Activated naive CD4-positive, alpha-beta T cell treated with anti-CD3 and anti-CD28 coated beads, Interleukin-2, amount 50 U/mL, for 24 hours (primary cell): ENCODE measurements at regions not wholly inside any gene's neighbourhood (a gene's known extent, or its start where the extent isn't known, plus 50 kb on each side); places are given as distances from the start of the nearest gene placed in this dataset.

Experiments used
- H3K27ac Mint-ChIP-seq: one replicate; pipeline ENCODE4 v1.8.0; 2021; ENCODE audit warnings: mild to moderate bottlenecking, mixed read lengths
- H3K27me3 Mint-ChIP-seq: one replicate; pipeline ENCODE4 v1.8.0; 2021; ENCODE audit warnings: mixed read lengths
- H3K36me3 Mint-ChIP-seq: one replicate; pipeline ENCODE4 v1.8.0; 2021; ENCODE audit warnings: mixed read lengths
- H3K4me1 Mint-ChIP-seq: one replicate; pipeline ENCODE4 v1.8.0; 2021; ENCODE audit warnings: mixed read lengths
- H3K4me3 Mint-ChIP-seq: one replicate; pipeline ENCODE4 v1.8.0; 2021; ENCODE audit warnings: mild to moderate bottlenecking, mixed read lengths
- H3K9me3 Mint-ChIP-seq: one replicate; pipeline ENCODE4 v1.8.0; 2021; ENCODE audit warnings: mixed read lengths

DNA sequence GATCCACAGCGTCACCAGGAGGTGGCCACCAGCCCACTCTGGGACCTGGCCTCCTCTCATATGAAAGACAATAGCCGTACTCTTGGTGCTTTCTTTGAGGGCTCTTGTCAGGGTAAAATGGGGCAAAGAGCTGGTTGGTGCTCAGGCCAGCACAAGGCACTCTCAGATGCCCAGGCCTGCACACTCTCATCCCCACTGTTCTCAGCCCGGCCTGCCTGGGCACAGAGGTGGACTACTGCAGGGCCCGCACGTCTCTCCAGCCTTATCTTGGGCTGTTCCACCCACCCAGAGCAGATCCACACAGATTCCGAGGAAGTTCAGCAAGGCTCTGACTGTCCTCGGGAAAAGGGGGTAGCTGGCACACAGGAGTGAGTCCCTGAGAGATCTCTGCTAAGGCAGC is 122.8 kb upstream of the PRR20G start:
- H3K27ac Mint-ChIP-seq: no peak overlapping the region
- no peak overlapping the region for H3K4me3 Mint-ChIP-seq
- no peaks in the 10 kb centered on the region for H3K9me3 Mint-ChIP-seq
- peaks cover 16% of the 10 kb centered on the region for H3K27me3 Mint-ChIP-seq
- no peaks in the 10 kb centered on the region for H3K4me1 Mint-ChIP-seq
- H3K36me3 Mint-ChIP-seq: no peaks in the 10 kb centered on the region

DNA sequence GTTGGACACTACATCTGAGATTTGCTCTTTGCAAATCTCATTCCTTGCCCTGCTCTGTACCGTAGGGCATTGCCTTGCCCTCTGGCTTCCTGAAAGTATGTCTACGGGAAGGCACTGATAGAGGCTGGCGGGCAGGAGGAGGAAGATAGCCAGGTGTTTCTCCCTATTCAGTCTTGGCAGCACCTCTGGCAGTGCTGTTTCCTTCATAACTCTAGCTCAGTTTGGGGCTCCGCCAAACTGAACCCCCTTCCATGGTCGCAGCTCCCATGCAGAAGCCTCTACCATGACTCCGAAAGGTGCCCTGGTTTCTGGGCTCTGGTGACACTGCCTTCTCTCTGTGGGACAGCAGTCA is 122.3 kb upstream of the PRR20G start:
- H3K27me3 Mint-ChIP-seq: peaks cover 13% of the 10 kb centered on the region
- no peaks in the 10 kb centered on the region for H3K36me3 Mint-ChIP-seq
- no peak overlapping the region for H3K4me3 Mint-ChIP-seq
- H3K9me3 Mint-ChIP-seq: no peaks in the 10 kb centered on the region
- no peaks in the 10 kb centered on the region for H3K4me1 Mint-ChIP-seq
- H3K27ac Mint-ChIP-seq: no peak overlapping the region

DNA sequence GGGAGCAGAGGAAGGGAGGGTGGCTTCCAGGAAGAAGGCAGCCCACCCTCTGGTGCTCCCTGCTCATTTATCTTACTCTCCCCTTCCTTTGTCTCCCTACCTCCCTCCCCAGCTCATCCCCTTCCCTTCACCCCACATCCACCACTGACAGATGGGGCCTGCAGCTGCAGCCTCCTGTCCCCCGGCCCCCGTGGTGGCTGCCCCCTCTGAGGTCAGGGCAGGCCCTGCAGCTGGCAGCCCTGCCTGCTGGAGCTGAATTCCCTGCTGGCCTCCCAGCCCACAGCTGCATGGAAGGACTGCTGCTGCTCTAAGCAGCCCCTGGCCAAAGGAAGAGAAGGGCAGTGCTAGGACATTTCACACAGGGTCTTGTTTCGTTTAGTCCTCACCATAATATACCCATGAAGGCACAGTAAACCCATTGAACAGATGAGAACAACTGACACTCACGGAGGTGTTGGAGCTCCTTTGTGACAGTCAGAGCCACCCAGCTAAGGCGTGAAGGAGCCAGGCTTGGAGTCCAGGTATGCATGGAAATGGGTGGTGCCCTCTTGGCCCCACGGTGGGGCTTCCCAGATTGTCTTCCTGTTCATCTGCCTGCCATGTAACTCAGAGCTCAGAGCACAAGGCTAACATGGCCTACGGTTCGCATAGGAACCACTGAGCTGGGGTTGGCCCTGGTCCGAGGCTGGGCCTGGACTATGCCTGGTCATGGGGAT is 121.7 kb upstream of the PRR20G start:
- Mint-ChIP-seq H3K4me3 (no peak overlapping the region), H3K4me1 (no peaks in the 10 kb centered on the region), H3K27me3 (peaks cover 12% of the 10 kb centered on the region), H3K9me3 (no peaks in the 10 kb centered on the region), H3K36me3 (no peaks in the 10 kb centered on the region), H3K27ac (no peak overlapping the region)

DNA sequence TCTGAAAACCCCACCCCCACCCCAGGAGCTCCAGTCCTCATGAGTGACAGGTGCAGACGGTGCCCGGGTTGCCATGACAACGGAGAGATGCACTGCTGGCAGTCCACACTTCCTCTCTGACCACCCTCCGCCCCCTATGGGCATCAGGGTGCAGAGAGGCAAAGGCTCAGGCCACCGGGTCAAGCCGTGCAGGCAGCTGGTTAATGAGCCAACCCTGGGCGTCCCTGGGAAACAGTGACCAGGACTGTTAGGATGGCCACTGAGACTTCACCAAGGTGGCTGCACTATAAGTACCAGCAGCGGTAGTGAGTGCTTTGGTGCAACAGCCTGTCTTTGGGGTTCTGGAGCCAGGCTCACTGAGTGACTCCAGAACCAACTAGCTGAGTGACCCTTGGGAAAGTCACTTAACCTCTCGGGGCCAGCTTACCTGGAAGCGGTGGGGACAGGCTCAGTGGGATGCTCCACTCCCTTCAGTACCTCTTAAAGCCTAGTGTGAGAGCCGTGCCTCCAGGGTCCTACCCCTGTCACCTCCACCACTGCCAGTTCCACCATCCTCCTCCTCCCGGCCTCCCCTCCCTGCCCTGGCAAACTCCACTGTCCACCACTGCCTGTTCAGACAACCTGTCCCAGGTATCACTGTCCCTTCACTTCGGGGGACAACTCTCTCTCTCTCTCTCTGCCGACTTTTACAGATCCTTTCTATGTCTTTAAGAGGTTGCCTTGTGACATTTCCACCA is 121.0 kb upstream of the PRR20G start:
- Mint-ChIP-seq H3K4me1 (no peaks in the 10 kb centered on the region), H3K27ac (no peak overlapping the region), H3K27me3 (peaks cover 12% of the 10 kb centered on the region), H3K4me3 (no peak overlapping the region), H3K9me3 (no peaks in the 10 kb centered on the region), H3K36me3 (no peaks in the 10 kb centered on the region)

DNA sequence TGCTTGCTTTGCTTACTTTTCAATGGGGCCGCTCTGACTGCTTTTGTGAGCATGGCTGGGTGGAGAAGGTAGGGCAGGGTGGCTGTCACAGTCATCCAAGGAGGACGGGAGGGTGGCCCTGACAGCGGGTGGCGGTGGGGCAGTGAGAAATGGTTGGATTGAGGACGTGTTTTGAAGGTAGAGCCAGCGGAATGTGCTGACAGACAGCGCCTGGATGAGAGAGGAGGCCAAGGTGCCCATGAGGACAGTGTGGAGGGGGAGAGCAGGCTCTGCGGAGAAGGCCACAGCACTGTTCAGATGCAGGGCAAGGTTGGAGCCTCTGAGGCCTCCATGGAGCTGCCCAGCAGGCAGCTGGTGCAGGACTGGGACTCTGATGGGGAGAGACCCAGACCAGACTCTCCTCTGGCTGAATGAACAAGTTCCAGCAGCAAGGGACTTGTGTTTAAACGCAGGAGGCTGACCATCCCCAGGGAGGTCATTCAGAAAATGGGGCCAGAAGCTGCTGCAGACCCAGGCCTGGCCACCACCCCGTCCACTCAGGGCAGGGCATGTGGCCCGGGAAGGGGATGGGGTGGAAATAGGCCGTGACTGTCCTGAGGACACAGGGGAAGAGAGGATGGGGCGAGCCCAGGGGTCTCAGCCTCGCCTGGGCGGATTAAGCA is 120.3 kb upstream of the PRR20G start:
- Mint-ChIP-seq H3K9me3 (no peaks in the 10 kb centered on the region), H3K27ac (no peak overlapping the region), H3K36me3 (no peaks in the 10 kb centered on the region), H3K4me1 (no peaks in the 10 kb centered on the region), H3K4me3 (no peak overlapping the region), H3K27me3 (peaks cover 10% of the 10 kb centered on the region)

DNA sequence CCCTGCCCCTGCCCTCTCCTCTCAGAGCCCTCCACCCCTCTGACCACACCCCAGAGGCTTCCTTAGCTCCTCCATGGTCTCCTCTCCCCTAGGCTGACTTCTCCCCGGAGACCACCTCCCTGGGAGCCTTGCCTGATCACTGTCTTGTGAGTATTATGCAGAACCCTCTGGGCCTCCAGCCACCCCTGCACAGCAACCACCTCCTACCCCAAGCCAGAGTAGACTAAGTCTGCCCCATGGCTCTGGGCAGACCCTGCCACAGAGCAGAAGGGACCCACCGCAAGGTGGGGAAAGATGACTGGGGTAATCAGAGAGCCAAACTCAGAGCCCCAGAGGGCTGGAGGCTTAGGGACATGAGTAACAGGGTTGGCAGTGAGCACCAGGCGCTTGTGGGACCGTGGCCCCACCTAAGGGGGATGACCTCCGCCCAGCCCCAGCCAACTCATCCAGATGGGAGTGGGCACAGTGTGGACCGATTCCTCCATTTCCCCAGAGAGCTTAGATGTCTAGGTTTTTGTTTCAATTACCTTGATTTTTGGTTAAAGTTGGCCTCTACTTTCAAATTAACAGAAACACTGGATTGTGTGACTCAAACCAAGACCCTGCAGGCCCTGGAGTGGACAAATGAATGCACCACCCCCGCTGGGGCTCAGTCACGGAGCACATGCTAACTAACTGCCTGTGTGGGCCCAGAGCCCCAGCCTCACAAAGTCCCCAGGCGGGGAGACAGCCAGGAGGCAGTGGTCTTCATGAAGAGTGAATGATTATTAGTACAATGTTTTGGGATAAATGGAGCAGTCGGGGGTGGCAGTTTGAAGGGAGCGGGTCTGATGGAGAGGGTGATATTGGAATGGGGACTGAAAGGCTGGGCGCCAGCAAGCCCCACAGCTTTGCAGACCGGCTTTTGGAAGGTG is 119.4 kb upstream of the PRR20G start:
- Mint-ChIP-seq H3K36me3 (no peaks in the 10 kb centered on the region), H3K27me3 (peaks cover 10% of the 10 kb centered on the region), H3K27ac (no peak overlapping the region), H3K9me3 (no peaks in the 10 kb centered on the region), H3K4me3 (no peak overlapping the region), H3K4me1 (no peaks in the 10 kb centered on the region)

DNA sequence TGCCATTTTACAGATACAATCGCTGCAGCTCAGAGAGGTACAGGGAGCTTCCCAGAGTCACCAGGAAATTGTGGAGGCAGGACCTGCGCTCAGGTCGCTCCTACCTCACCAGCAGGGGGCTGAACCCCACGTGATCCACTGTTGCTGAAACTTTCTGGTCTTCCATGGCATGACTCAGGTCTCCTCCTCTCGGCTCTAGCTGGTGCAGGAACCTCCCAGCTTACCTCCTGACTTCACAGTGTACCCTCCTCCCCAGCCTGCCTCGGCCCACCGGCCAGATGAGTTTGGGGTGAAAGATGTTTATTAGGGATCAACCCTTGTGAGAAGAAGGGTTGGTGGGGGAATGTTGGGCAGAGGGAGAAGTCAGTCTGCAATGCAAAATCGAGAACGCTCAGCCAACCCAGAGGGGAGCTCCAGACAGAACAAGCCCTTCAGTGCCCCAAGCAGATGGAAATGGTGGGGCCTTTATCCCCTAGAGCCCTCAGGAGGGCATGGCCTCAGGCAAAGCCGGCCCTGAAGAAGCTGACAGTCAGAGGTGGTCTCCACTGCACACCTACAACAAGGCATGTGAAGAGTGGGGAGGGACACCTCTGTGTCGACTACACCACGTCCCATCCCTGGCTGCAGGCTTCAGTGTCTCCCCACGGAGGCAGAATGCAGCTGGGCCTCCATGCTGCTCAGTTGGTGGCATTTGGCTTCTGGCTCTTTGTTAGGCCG is 118.6 kb upstream of the PRR20G start:
- no peaks in the 10 kb centered on the region for H3K36me3 Mint-ChIP-seq
- no peaks in the 10 kb centered on the region for H3K4me1 Mint-ChIP-seq
- peaks cover 10% of the 10 kb centered on the region for H3K27me3 Mint-ChIP-seq
- H3K9me3 Mint-ChIP-seq: no peaks in the 10 kb centered on the region
- no peak overlapping the region for H3K4me3 Mint-ChIP-seq
- H3K27ac Mint-ChIP-seq: no peak overlapping the region

DNA sequence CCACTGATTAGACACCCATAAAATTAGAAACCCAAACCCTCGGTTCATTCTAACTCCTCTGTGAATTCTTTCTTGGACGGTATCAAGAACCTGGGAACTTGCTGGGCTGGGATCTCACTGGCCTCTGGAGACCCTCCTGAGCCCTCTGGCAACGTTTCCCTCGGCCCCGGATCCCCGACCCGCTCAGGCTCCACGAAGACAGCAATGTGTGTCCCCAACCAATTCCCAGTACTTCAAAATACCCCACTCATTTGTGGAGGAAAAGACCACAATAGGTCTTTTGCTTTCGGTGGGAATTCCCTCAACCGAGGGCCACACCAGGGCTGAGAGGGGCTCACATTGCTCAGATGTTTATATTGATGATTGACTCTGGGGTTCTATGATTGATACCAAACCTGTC is 117.9 kb upstream of the PRR20G start:
- Mint-ChIP-seq H3K36me3 (no peaks in the 10 kb centered on the region), H3K4me1 (no peaks in the 10 kb centered on the region), H3K27me3 (peaks cover 10% of the 10 kb centered on the region), H3K4me3 (no peak overlapping the region), H3K27ac (no peak overlapping the region), H3K9me3 (no peaks in the 10 kb centered on the region)

DNA sequence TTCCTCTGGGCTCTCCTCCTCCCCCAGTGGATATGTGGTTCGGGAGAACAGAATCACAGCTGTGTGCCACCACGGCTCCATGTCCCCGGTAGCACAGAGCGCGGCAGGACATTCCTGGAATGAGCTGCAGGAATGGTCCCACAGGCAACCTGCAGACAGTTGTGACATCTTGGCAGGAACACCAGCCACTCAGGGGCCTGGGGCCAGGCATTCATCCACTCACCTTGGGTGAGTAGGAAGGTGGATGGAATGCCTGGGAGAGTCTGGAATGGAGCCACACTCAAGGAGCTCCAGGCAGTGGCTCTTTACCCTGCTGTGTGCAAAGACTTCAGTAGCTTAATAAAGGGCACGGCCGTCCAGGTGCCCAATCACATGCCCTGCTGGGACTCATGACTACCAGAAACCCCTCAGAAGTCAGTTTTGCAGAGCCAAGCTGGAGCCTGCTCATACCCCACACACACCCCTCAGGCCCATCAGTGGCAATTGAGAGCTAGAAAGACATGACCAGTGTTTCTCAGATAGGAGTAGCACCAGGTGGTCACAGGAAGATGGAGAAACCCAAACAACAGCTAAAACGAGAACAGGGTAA is 117.3 kb upstream of the PRR20G start:
- Mint-ChIP-seq H3K36me3 (no peaks in the 10 kb centered on the region), H3K27ac (no peak overlapping the region), H3K4me3 (no peak overlapping the region), H3K9me3 (no peaks in the 10 kb centered on the region), H3K27me3 (peaks cover 8% of the 10 kb centered on the region), H3K4me1 (no peaks in the 10 kb centered on the region)

DNA sequence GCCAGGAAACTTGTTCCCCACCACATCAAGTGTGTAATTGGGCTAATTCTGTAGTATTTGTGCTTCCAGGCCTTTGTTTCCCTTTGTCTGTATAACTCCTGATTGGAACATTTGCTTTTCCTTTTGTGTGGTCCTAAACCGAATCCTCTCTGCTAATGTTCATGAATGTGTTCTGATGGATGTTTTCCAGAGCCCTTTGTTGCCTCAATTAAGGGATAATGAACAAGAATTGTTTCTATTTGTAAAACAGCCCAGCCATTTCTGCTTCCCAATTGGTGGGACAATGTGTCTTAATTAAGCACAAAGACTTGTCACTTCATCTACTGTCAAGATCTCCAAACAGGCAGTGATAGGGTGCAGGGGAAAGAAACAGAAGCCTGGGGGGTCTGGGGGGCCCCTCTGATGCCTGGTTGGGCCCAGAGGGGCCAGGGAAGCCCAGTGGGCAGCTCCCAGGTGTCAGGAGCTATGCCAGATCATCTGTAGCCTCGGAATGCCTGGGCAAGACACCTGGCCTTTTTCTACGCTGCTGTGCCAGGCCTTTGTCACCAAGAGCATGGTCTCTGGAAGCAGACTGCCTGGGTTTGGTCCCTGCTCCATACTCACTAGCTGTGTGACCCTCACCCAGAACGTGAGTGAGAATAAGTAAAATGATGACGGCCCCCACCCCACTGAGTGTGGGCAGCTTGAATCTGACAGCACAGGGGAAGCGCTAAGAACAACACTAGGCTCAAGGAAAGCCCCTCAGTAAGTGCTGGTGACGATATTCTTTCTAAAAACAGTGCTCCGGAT is 116.6 kb upstream of the PRR20G start:
- H3K27me3 Mint-ChIP-seq: peaks cover 8% of the 10 kb centered on the region
- H3K4me1 Mint-ChIP-seq: no peaks in the 10 kb centered on the region

DNA sequence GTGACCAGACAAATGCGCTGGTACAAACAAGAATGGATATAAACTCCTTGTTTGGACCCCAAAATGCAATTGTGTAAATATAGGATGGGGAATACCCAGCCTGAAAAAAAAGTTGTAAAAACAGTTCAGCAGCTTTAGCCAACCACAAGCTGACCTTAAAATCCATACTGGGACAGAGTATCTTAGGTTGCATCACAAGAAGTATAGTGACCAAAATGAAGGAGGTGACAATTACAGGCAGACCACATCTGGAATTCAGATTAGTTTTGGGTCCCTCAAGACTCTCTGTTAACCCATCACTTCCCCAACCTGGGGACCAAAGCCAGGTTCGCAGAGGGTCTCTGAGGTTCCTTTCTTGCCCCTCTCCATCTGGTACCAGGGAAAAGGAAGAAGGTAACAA is 115.9 kb upstream of the PRR20G start:
- H3K36me3 Mint-ChIP-seq: no peaks in the 10 kb centered on the region
- H3K4me3 Mint-ChIP-seq: no peak overlapping the region
- H3K4me1 Mint-ChIP-seq: no peaks in the 10 kb centered on the region
- H3K9me3 Mint-ChIP-seq: no peaks in the 10 kb centered on the region
- no peak overlapping the region for H3K27ac Mint-ChIP-seq
- H3K27me3 Mint-ChIP-seq: peaks cover 5% of the 10 kb centered on the region

More for the DNA sequence above, 116.6 kb upstream of the PRR20G start:
- Mint-ChIP-seq H3K9me3 (no peaks in the 10 kb centered on the region), H3K27ac (no peak overlapping the region), H3K36me3 (no peaks in the 10 kb centered on the region), H3K4me3 (no peak overlapping the region)

DNA sequence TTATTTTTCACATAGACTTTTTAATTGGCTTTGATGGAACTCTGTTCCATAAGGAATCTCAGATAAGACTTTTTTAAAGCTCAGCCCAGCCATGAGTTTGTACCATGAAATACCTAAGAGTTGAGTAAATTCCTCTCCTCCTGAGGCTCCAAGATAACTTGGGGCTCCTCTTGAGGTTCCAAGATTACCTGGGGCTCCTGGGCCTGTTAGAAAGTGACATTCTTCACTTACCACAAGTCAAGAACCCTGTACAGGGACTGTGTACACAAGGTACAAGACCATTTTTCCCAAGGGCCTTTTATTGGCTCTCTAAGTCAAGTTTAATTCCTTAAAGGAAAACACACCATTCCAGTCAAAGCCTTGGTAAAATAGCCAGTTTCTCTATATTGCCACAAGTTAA is 111.3 kb upstream of the PRR20G start:
- Mint-ChIP-seq H3K27ac (no peak overlapping the region), H3K9me3 (no peaks in the 10 kb centered on the region), H3K4me3 (no peak overlapping the region), H3K27me3 (peaks cover 6% of the 10 kb centered on the region), H3K36me3 (no peaks in the 10 kb centered on the region), H3K4me1 (no peaks in the 10 kb centered on the region)

DNA sequence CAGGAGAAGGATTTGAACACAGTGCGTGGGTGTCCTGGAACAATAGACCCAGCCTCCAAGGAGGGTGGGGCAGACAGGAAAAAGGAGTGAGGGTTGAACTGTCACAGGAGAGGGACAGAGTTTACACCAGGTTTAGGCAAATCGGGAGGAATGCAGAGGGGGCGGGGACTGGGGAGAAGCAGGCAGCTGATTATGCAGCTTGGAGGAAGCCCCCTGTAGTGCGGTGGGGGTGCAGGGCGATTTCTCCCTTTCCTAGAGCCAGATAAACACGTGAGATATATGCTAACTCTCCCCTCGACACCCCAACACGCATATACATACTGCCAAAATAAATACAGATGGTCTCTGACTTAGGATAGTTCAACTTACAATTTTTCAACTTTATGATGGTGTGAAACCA is 108.6 kb upstream of the PRR20G start:
- Mint-ChIP-seq H3K9me3 (no peaks in the 10 kb centered on the region), H3K27me3 (peaks cover 6% of the 10 kb centered on the region), H3K4me3 (no peak overlapping the region), H3K27ac (no peak overlapping the region), H3K36me3 (no peaks in the 10 kb centered on the region), H3K4me1 (no peaks in the 10 kb centered on the region)

DNA sequence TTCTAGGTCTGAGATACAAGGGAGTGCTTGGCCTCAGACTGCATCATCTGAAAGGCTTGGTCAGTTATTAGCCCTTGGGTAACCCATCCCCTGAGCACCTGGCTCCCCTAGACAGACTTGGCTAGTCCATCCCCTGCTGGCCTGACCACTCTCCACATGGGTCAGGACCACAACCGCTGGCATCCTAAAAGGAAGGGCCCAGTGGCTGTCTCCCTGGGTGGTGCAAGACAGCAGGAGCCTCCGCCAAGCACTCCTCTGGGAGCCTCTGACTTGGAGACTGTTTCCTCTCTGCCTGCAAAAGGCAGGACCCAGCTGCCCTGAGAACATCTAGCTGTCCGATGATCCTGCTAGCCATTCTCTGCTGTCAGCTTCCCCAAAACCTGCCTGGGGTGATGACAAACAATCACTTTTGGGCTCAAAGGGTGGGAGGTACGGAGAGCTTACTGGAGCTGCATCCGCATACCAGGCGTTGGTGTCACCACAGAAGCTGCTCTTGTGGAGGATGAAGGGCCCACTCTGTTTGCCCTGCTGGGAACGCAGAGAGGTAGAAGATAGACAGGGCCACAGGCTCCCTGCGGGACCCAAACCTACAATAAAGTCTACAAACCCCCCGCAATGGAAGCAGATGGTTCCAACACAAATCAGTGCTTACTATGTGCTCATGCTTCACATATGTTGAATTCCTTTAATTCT is 108.0 kb upstream of the PRR20G start:
- Mint-ChIP-seq H3K9me3 (no peaks in the 10 kb centered on the region), H3K27ac (no peak overlapping the region), H3K4me1 (no peaks in the 10 kb centered on the region), H3K4me3 (no peak overlapping the region), H3K36me3 (no peaks in the 10 kb centered on the region), H3K27me3 (peaks cover 6% of the 10 kb centered on the region)
